ENCODE measurements at regions not wholly inside any gene's neighbourhood (a gene's known extent, or its start where the extent isn't known, plus 50 kb on each side); places are given as distances from the start of the nearest gene placed in this dataset.

DNA sequence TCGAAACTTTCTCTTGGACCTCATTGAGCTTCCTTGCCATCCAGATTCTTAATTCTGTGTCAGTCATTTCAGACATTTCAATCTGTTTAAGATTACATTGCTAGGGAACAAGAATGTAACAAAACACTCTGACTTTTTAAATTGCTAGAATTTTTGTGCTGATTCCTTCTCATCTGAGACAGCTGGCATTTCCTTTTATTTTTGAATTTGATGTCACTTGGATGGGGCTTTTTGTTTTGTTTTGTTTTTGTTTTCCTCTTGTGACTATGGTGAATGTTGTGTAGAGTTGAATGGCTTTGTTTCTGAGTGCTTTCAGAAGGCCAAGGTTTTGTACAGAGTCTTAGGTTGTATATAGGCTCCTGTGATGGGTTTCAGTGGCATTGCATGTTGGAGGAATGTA, 1129.3 kb downstream of the NAALADL2 start:
- DNase-seq (ENCODE audit: low read depth) (no peak), FAIRE-seq (no peak)
- no peak overlapping the region for H2AFZ ChIP-seq (ENCODE audit: low read depth, low read length)
- H3K4me3 Mint-ChIP-seq (ENCODE audit: unreplicated experiment): no peak overlapping the region
- H3K36me3 ChIP-seq (ENCODE audit: insufficient read depth, low read length): no peaks in the 10 kb centered on the region
- H3K9me3 Mint-ChIP-seq (ENCODE audit: unreplicated experiment): no peaks in the 10 kb centered on the region
- peaks cover 2% of the 10 kb centered on the region for H3K27me3 Mint-ChIP-seq (ENCODE audit: low read depth, unreplicated experiment)
- no peak overlapping the region for H3K4me2 ChIP-seq (ENCODE audit: low read length)
- no peak overlapping the region for H3K27ac Mint-ChIP-seq (ENCODE audit: unreplicated experiment)
- H3K9me3 ChIP-seq (ENCODE audit: insufficient read depth, low read depth, low read length): no peaks in the 10 kb centered on the region
- H3K27me3 ChIP-seq (ENCODE audit: insufficient read depth, low read length): no peaks in the 10 kb centered on the region
- no peaks in the 10 kb centered on the region for H3K4me1 ChIP-seq (ENCODE audit: insufficient read depth, low read length)
- peaks cover 2% of the 10 kb centered on the region for H3K36me3 Mint-ChIP-seq (ENCODE audit: low read depth, unreplicated experiment)
- H4K20me1 ChIP-seq (ENCODE audit: insufficient read depth, low read length): no peaks in the 10 kb centered on the region
- no peaks in the 10 kb centered on the region for H3K79me2 ChIP-seq (ENCODE audit: insufficient read depth, low read length)
- H3K27ac ChIP-seq (ENCODE audit: low read depth, low read length): no peak overlapping the region
- H3K4me3 ChIP-seq (ENCODE audit: insufficient read depth, low read depth, low read length): no peak overlapping the region
- H3K9ac ChIP-seq (ENCODE audit: low read length): no peak overlapping the region
- no peak for TF ChIP-seq EZH2 (IDR thresholded peaks at IDR 0.05; ENCODE audit: insufficient read depth, low read length)
- TF ChIP-seq, protein P1, sequence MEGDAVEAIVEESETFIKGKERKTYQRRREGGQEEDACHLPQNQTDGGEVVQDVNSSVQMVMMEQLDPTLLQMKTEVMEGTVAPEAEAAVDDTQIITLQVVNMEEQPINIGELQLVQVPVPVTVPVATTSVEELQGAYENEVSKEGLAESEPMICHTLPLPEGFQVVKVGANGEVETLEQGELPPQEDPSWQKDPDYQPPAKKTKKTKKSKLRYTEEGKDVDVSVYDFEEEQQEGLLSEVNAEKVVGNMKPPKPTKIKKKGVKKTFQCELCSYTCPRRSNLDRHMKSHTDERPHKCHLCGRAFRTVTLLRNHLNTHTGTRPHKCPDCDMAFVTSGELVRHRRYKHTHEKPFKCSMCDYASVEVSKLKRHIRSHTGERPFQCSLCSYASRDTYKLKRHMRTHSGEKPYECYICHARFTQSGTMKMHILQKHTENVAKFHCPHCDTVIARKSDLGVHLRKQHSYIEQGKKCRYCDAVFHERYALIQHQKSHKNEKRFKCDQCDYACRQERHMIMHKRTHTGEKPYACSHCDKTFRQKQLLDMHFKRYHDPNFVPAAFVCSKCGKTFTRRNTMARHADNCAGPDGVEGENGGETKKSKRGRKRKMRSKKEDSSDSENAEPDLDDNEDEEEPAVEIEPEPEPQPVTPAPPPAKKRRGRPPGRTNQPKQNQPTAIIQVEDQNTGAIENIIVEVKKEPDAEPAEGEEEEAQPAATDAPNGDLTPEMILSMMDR (IDR thresholded peaks at IDR 0.05; ENCODE audit: insufficient read depth, low read depth, low read length): no peak
- no peaks in the 10 kb centered on the region for H3K4me1 Mint-ChIP-seq (ENCODE audit: low read depth, unreplicated experiment)

DNA sequence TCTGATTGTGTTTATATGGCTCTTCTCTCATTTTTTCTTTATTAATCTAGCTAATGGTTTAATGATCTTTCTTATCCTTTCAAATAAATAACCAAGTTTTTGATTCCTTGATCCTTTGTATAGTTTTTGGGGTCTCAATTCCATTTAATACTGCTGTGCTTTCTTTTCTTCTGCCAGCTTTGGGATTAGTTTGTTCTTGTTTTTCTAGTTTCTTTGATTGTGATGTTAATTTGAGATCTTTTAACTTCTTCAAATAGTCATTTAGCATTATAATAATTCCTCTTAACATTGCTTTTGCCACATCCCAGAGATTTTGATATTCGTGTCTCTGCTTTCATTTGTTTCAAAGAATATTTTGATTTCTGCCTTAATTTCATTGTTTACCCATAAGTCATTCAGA, 1126.6 kb downstream of the NAALADL2 start:
- H3K9me3 ChIP-seq (ENCODE audit: insufficient read depth, low read depth, low read length): no peaks in the 10 kb centered on the region
- TF ChIP-seq, protein P1 (IDR thresholded peaks at IDR 0.05; ENCODE audit: insufficient read depth, low read depth, low read length): no peak
- TF ChIP-seq EZH2 (IDR thresholded peaks at IDR 0.05; ENCODE audit: insufficient read depth, low read length): no peak
- FAIRE-seq: no peak
- H3K79me2 ChIP-seq (ENCODE audit: insufficient read depth, low read length): no peaks in the 10 kb centered on the region
- Mint-ChIP-seq H3K27ac (ENCODE audit: unreplicated experiment) (no peak overlapping the region), H3K27me3 (ENCODE audit: low read depth, unreplicated experiment) (peaks cover 2% of the 10 kb centered on the region), H3K4me3 (ENCODE audit: unreplicated experiment) (no peak overlapping the region), H3K4me1 (ENCODE audit: low read depth, unreplicated experiment) (no peaks in the 10 kb centered on the region), H3K9me3 (ENCODE audit: unreplicated experiment) (no peaks in the 10 kb centered on the region), H3K36me3 (ENCODE audit: low read depth, unreplicated experiment) (peaks cover 2% of the 10 kb centered on the region)
- H4K20me1 ChIP-seq (ENCODE audit: insufficient read depth, low read length): no peaks in the 10 kb centered on the region
- no peak overlapping the region for H3K4me3 ChIP-seq (ENCODE audit: insufficient read depth, low read depth, low read length)
- no peak for DNase-seq (ENCODE audit: low read depth)
- H3K36me3 ChIP-seq (ENCODE audit: insufficient read depth, low read length): no peaks in the 10 kb centered on the region
- H3K27ac ChIP-seq (ENCODE audit: low read depth, low read length): no peak overlapping the region
- H3K4me2 ChIP-seq (ENCODE audit: low read length): no peak overlapping the region
- no peaks in the 10 kb centered on the region for H3K4me1 ChIP-seq (ENCODE audit: insufficient read depth, low read length)
- no peak overlapping the region for H3K9ac ChIP-seq (ENCODE audit: low read length)
- no peak overlapping the region for H2AFZ ChIP-seq (ENCODE audit: low read depth, low read length)
- H3K27me3 ChIP-seq (ENCODE audit: insufficient read depth, low read length): no peaks in the 10 kb centered on the region

DNA sequence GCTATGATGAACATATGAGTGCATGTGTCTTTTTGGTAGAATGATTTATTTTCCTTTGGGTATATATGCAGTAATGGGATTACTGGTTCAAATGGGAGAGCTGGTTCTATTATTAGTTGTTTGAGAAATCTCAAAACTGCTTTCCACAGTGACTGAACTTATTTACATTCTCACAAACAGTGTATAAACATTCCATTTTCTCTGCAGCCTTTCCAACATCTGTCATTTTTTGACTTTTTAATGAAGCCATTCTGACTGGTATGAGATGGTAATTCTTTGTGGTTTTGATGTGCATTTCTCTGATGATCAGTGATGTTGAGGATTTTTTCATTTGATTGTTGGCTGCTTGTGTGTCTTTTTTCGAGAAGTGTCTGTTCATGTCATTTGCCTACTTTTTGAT, 1124.2 kb downstream of the NAALADL2 start:
- Histone ChIP-seq H3K27me3 (ENCODE audit: insufficient read depth, low read length) (no peaks in the 10 kb centered on the region), H3K36me3 (ENCODE audit: insufficient read depth, low read length) (no peaks in the 10 kb centered on the region), H2AFZ (ENCODE audit: low read depth, low read length) (no peak overlapping the region), H3K9me3 (ENCODE audit: insufficient read depth, low read depth, low read length) (no peaks in the 10 kb centered on the region), H3K27ac (ENCODE audit: low read depth, low read length) (no peak overlapping the region), H3K4me3 (ENCODE audit: insufficient read depth, low read depth, low read length) (no peak overlapping the region), H3K9ac (ENCODE audit: low read length) (no peak overlapping the region), H3K79me2 (ENCODE audit: insufficient read depth, low read length) (no peaks in the 10 kb centered on the region), H3K4me1 (ENCODE audit: insufficient read depth, low read length) (no peaks in the 10 kb centered on the region), H4K20me1 (ENCODE audit: insufficient read depth, low read length) (no peaks in the 10 kb centered on the region), H3K4me2 (ENCODE audit: low read length) (no peak overlapping the region)
- DNase-seq (ENCODE audit: low read depth) (peak; percentile 3), FAIRE-seq (no peak)
- TF ChIP-seq, protein P1 (IDR thresholded peaks at IDR 0.05; ENCODE audit: insufficient read depth, low read depth, low read length): no peak
- TF ChIP-seq EZH2 (IDR thresholded peaks at IDR 0.05; ENCODE audit: insufficient read depth, low read length): no peak
- Mint-ChIP-seq H3K36me3 (ENCODE audit: low read depth, unreplicated experiment) (peaks cover 2% of the 10 kb centered on the region), H3K9me3 (ENCODE audit: unreplicated experiment) (no peaks in the 10 kb centered on the region), H3K4me1 (ENCODE audit: low read depth, unreplicated experiment) (no peaks in the 10 kb centered on the region), H3K4me3 (ENCODE audit: unreplicated experiment) (no peak overlapping the region), H3K27me3 (ENCODE audit: low read depth, unreplicated experiment) (peaks cover 2% of the 10 kb centered on the region), H3K27ac (ENCODE audit: unreplicated experiment) (no peak overlapping the region)

Data from astrocyte (in vitro differentiated cells and primary cell).